Hindlimb muscle (tissue), 1 donor: ENCODE measurements at regions not wholly inside any gene's neighbourhood (a gene's known extent, or its start where the extent isn't known, plus 50 kb on each side); places are given as distances from the start of the nearest gene placed in this dataset.
"Not testable (repeated sequence)": the region's sequence is repeated elsewhere in the genome, so short reads cannot be mapped to it uniquely, and the experiment has no call there.

ENCODE experiments used
- DNase-seq: peaks from one replicate; pipeline ENCODE4 v3.0.0-alpha.2; 2013

DNA sequence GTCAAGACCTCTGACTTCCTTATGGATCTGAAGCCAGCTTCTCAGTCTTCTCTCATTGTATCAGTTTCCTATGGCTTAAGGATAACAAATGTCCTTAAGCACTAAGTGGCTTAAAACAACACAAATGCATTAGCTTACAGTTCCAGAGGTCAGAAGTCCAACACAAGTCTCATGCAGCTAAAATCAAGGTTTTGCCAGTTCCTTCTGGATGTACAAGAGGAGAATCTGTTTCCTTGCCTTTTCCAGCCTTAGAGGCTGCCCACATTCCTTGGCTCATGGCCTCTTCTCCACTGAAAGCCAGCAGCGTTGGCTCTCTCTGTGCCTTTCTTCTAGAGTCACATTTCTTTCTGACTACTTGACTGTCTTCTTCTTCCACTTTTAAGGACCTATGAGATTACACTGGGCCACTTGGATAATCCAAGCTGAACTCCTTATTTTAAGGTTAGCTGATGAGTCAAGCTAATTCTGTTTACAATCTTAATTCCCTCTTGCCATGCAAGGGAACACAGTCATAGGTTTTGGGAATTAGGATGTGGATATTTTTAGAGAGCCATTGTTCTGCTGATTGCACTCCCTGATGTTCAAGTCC lies 179.0 kb downstream of the BCAS1 start:
- no peak for DNase-seq

DNA sequence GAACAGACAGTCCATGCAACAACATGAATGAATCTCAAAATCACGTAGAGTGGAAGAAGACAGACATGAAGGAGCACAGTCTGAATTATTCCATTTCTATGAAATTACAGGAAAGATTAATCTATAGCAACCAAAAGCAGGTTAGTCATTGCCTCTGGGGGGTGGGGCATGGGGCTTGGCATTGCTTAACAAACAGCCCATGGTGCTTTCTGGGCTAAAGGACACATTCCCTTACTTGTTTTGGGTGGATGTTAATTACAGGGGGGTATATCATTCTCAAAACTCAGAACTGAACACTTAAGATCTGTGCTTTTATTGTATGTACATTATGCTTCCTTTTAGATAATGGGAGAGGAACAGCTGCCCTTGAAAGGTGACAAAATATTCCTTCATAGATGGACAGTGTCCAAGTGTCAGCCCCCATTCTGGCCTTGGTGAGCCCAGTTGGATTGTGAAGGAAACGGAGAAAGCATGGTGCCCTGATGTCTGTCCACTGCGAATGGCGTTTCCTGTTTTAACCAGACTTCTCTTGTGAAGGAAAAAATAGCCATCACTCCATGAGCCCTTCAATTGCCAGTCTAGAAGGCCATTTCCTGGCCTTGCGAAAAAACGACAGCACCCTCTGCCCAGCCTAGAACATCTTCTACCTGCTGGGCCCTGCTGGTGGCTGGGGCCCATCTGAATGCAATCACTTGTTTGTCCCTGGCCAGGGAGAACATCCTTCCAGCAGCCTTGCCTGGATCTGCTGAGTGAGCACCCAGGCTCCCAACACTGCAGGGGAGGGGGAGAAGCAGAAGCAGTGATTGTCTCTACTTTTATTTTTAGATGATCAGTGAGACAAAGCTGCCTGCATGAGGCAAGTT lies 179.7 kb downstream of the BCAS1 start:
- no peak for DNase-seq

DNA sequence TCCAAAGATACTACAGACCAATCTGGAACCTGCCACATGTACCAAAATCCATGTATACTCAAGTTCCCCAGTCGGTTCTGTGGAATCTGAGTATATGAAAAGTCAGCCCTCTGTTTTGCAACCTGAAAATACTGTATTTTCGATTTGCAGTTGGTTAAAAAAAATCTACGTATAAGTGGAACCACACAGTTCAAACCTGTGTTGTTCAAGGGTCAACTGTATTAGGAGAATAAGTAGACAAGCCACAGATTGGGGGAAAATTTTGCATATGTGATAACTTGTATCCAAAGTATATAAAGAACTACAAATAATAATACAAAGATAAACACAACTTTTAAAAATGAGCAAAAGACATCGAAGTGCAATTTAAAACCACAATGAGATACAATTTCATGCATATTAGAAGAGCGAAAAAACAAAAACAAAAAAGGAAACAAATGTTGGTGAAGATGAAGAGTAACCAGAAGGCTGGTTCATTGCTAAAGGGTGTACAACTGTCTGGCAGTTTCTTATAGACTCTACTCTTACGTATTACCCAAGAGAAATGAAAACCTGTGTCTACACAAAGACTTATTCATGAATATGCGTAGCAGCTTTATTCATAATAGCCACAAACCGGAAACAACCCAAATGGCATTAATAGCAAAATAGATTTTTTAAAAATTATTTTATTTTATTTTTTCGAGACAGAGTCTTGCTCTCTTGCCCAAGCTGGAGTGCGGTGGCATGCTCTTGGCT lies 180.8 kb downstream of the BCAS1 start:
- no peak for DNase-seq

DNA sequence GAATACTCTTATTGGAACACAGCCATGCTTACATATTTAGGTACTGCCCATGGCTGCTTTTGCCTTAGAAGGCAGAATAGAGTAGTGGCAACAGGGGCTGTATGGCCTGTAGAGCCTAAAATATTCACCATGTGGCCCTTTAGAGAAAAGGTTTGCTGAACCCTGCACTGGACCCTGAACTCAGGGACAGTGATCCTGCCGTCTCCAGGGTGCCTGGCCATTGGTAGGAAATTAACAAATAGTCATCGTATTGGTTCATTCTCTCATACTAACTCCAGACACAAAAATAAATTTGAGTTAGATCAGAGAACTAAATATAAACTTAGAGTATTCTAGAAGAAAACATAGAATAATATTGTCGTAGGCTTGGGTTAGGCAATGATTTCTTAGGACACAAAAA lies 181.4 kb downstream of the BCAS1 start:
- DNase-seq = no peak

DNA sequence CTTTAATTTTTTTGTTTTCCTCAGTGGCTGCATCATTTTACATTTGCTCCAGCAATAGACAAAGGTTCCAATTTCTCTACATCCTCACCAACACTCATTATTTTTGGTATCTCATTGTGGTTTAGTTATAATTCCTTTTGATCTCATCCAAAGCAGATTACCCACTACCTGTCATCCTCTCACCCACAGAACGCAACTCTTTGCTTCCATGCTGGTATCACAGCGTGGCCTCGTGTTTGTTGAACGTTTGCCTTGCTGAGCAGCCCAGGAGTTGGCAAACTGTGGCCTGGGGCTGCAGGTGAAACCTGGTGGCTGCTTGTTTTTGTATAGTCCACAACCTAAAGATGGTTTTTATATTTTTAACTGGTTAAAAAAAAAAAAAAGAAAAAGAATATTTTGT lies 181.9 kb downstream of the BCAS1 start:
- no peak for DNase-seq

- no peak for DNase-seq
Observed at GRCh38 chr20:53887973-53888372, 182.4 kb downstream of the BCAS1 start.

- DNase-seq = no peak
Observed at GRCh38 chr20:53884859-53885541, 185.4 kb downstream of the BCAS1 start.

GRCh38 chr20:53883098-53883911 lies 187.1 kb downstream of the BCAS1 start:
- no peak for DNase-seq

DNA sequence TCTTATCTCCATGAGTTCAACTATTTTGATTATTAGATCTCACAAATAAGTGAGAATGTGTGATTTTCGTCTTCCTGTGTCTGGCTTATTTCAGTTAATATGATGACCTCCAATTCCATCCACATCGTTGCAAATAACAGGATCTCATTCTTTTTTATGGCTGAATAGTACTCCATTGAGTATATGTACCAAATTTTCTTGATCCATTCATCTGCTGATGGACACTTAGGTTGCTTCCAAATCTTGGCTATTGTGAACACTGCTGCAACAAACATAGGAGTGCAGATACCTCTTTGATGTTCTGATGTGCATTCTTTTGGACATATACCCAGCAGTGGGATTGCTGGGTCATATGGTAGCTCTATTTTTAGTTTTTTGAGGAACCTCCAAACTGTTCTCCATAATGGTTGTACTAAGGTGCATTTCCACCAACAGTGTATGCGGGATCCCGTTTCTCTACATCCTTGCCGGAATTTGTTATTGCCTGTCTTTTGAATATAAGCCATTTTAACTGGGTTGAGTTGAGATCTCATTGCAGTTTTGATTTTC lies 187.9 kb downstream of the BCAS1 start:
- not testable (repeated sequence) for DNase-seq

DNA sequence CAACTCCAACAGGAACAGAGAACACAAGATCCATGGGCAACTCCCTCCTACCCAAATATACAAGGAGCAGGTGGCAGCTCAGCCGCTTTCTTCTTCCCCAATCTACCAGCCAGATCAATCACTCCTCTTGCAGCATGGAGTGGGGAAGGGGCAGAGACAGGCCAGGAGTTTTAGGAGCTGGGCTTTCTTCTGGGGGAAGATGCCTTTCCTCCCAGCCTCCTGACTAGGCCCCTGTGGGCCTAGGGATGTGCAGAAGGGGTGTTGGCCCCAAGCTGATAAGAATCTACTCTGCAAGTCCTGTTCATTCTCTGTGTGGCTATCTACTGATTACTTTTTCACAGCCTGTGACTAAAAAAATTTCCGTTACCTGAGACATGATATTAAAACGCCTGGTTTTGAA lies 189.0 kb downstream of the BCAS1 start:
- no peak for DNase-seq

GRCh38 chr20:53880108-53880641 lies 190.2 kb downstream of the BCAS1 start:
- no peak for DNase-seq

DNA sequence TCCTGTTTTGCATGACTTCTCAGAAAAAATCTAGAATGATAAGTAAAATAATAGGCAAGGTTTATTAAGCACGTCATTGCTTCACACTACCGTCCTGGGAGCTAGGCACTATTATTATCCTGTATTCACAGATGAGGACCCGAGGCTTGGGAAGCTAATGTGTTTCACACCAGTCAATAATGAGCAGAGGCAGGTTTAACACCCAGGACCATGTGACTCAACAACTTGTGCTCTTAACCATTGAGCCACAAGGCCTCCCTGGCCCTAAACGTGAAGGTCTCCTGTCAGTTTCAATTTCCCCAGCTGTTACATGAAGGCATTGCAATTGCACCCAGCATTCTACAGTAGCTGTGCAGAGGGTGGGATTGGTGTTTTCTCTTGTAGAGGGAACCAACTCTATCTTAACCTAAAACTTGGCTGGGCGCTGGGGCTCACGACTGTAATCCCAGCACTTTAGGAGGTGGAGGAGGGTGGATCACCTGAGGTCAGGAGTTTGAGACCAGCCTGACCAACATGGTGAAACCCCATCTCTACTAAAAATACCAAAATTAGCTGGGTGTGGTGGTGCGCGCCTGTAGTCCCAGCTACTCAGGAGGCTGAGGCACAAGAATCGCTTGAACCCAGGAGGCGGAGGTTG lies 191.2 kb downstream of the BCAS1 start:
- no peak for DNase-seq

- no peak for DNase-seq
Observed at GRCh38 chr20:53878262-53879047, 191.9 kb downstream of the BCAS1 start.

DNA sequence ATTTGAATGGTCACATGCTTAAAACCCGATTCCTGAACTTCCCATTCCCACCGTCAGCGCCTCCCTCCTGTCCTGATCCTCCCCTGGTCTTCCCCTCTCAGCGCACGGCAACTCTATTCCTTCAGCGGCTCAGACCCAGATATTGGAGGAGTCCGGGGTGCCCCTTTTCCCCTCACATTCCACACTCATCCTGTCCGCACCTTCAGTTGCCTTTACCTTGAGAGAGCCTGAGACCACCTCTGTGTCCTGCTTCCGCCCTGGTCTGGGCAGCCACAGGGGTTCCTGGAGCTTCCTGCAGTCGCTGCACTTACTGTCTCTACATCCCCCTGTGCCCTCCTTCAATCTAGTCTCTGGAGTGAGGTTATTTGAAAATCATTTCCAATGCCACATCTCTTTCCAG lies 193.4 kb downstream of the BCAS1 start:
- no peak for DNase-seq

GRCh38 chr20:53876470-53876869 lies 193.9 kb downstream of the BCAS1 start:
- no peak for DNase-seq

GRCh38 chr20:53875452-53875851 lies 194.9 kb downstream of the BCAS1 start:
- no peak for DNase-seq

DNA sequence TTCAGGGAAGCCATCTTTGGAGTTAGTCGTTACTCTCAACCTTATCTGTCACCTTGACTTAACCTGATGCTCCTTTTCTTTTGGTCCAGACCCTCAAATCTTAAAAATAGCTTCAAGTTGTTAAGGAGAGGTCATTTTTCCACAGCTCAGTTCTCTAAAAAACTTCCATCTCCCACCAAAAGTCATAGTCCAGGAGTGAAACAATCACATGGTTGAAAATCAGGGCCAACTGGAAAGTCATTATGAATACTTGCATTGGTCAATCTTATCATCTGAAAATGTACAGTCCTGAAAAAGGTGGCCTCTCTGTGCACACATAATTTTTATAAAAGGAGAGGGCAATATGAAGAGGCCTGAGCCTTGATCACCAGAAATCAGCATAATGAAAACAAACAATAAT lies 195.7 kb downstream of the BCAS1 start:
- no peak for DNase-seq

- no peak for DNase-seq
Observed at GRCh38 chr20:53874104-53874503, 196.3 kb downstream of the BCAS1 start.

GRCh38 chr20:53873230-53873604 lies 197.2 kb downstream of the BCAS1 start:
- no peak for DNase-seq

GRCh38 chr20:53872561-53873229 lies 197.7 kb downstream of the BCAS1 start:
- no peak for DNase-seq
